D721Med (cell line): ENCODE measurements at regions not wholly inside any gene's neighbourhood (a gene's known extent, or its start where the extent isn't known, plus 50 kb on each side); places are given as distances from the start of the nearest gene placed in this dataset.

Source experiments
- DNase-seq: peaks from one replicate; pipeline ENCODE4 v3.0.0; 2011; ENCODE audit warnings: low spot score; ENCODE audit not compliant: insufficient read length
- FAIRE-seq: peaks from 2 replicates; lab custom pipeline; 2011; peaks lifted over from hg19 to GRCh38; lab: Jason Lieb, UNC
- CTCF ChIP-seq: IDR thresholded peaks from 2 replicates; pipeline ENCODE4 v1.5.1; 2012; ENCODE audit warnings: mild to moderate bottlenecking, control low read depth; ENCODE audit not compliant: insufficient read depth; ENCODE audit errors: missing control alignments

GRCh38 chr18:38221476-38222100 lies 656.0 kb upstream of the CELF4 start:
- FAIRE-seq (no peak), DNase-seq (no peak)
- no peak for TF ChIP-seq CTCF

- FAIRE-seq (peak; percentile 69), DNase-seq (no peak)
- no peak for TF ChIP-seq CTCF
These were observed 633.4 kb upstream of the CELF4 start for GRCh38 chr18:38198956-38199355.

- no peak for FAIRE-seq
- DNase-seq: no peak
- TF ChIP-seq CTCF: no peak
These were observed 632.9 kb upstream of the CELF4 start for GRCh38 chr18:38198526-38198925.

GRCh38 chr18:38186491-38186890 lies 620.9 kb upstream of the CELF4 start:
- TF ChIP-seq CTCF: no peak
- FAIRE-seq (no peak), DNase-seq (no peak)

- no peak for TF ChIP-seq CTCF
- peak; percentile 14 for DNase-seq
- peak; percentile 100 for FAIRE-seq
These were observed 609.0 kb upstream of the CELF4 start for GRCh38 chr18:38174594-38174993.

- TF ChIP-seq CTCF: no peak
- no peak for FAIRE-seq
These were observed 608.6 kb upstream of the CELF4 start for GRCh38 chr18:38174173-38174572.

GRCh38 chr18:38170845-38171244 lies 605.2 kb upstream of the CELF4 start:
- FAIRE-seq (no peak), DNase-seq (no peak)
- no peak for TF ChIP-seq CTCF

More at GRCh38 chr18:38174173-38174572, 608.6 kb upstream of the CELF4 start:
- DNase-seq: no peak
